Cardiac fibroblast (primary cell): ENCODE measurements at regions not wholly inside any gene's neighbourhood (a gene's known extent, or its start where the extent isn't known, plus 50 kb on each side); places are given as distances from the start of the nearest gene placed in this dataset.
"Not testable (repeated sequence)": the region's sequence is repeated elsewhere in the genome, so short reads cannot be mapped to it uniquely, and the experiment has no call there.

Experiments used
- DNase-seq, 2 donors: peaks; one replicate each; pipeline versions ENCODE4 v3.0.0 to v3.0.0-alpha.2; 2010; ENCODE audit warnings: low read depth in 2 of 2
- H3K4me3 ChIP-seq, 2 donors: replicated peaks in 1 of 2; 1 replicate in 1 of 2; 2 replicates in 1 of 2; pipeline ENCODE4 v1.5.1; 2011; ENCODE audit warnings: low read depth in 2 of 2, low read length in 2 of 2, mild to moderate bottlenecking in 2 of 2, moderate library complexity in 1 of 2
- CTCF ChIP-seq: IDR thresholded peaks from one replicate; pipeline ENCODE4 v1.5.1; 2011; ENCODE audit warnings: low read depth, mild to moderate bottlenecking, low read length, inconsistent platforms

GRCh38 chr12:131298526-131299369 is 345.0 kb downstream of the ADGRD1 start:
- H3K4me3 ChIP-seq, DNase-seq: not testable (repeated sequence)

GRCh38 chr12:131299370-131299701 is 345.6 kb downstream of the ADGRD1 start:
- not testable (repeated sequence) for H3K4me3 ChIP-seq, DNase-seq

- not testable (repeated sequence) for H3K4me3 ChIP-seq, DNase-seq
These were observed 349.9 kb downstream of the ADGRD1 start for GRCh38 chr12:131303576-131303975.

- H3K4me3 ChIP-seq, DNase-seq: not testable (repeated sequence)
These were observed 350.9 kb downstream of the ADGRD1 start for GRCh38 chr12:131304642-131305041.

- no peak for DNase-seq
- no peak overlapping the region for H3K4me3 ChIP-seq
- no peak for TF ChIP-seq CTCF
These were observed 356.0 kb downstream of the ADGRD1 start for GRCh38 chr12:131309700-131310099.

- not testable (repeated sequence) for H3K4me3 ChIP-seq, DNase-seq
These were observed 356.7 kb downstream of the ADGRD1 start for GRCh38 chr12:131310227-131310969.

- not testable (repeated sequence) for H3K4me3 ChIP-seq, DNase-seq
These were observed 357.6 kb downstream of the ADGRD1 start for GRCh38 chr12:131311279-131311722.

GRCh38 chr12:131311764-131312163 is 358.1 kb downstream of the ADGRD1 start:
- no peak overlapping the region for H3K4me3 ChIP-seq
- TF ChIP-seq CTCF: no peak
- no peak for DNase-seq

- not testable (repeated sequence) for H3K4me3 ChIP-seq, DNase-seq
These were observed 358.7 kb downstream of the ADGRD1 start for GRCh38 chr12:131312382-131312781.

- TF ChIP-seq CTCF: no peak
- no peak overlapping the region for H3K4me3 ChIP-seq
- no peak for DNase-seq
These were observed 359.3 kb downstream of the ADGRD1 start for GRCh38 chr12:131312793-131313545.
